ENCODE measurements at regions not wholly inside any gene's neighbourhood (a gene's known extent, or its start where the extent isn't known, plus 50 kb on each side); places are given as distances from the start of the nearest gene placed in this dataset.

DNA sequence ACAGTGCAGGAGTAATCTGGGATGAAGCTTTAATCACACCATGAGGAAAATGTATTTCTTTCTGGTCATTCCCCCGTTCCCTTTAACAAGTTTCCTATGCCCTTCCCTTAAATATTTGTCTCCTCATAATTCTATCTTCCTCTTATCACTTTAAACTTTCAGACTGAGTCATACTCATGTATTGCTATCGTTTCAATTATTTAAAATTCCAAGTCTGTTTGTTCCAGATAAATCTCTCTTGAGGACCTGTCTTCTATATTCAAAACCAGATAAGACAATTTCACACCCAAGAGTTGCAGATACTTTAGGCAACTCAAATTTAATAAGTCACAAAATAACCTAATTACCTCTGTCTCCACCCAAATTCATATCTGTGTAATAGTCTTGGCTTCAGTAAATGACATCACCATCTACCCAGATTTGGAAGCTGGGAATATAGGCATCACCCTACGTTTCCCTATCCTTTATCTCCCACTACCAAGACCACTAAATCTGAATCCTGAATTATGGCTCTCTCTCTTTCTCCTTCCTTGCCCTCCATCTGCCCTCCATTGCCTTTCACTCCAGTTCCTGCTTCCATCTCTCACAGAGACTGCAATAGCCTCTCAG lies 220.1 kb downstream of the PYDC2 start:
- POLR2A ChIA-PET = no interaction called here
- BruUV-seq (replicated peaks) = no TSS peak
- H3K9me3 Mint-ChIP-seq (ENCODE audit: unreplicated experiment) = peaks cover 9% of the 10 kb centered on the region
- DNase-seq = no peak
- peaks cover 14% of the 10 kb centered on the region for H3K4me1 Mint-ChIP-seq (ENCODE audit: low read depth, unreplicated experiment)
- no peaks in the 10 kb centered on the region for H3K36me3 ChIP-seq (ENCODE audit: control insufficient read depth, insufficient read depth, low read length)
- no peak overlapping the region for H3K4me3 Mint-ChIP-seq (ENCODE audit: unreplicated experiment)
- intact Hi-C loops (cut with micrococcal nuclease; ENCODE audit: unreplicated experiment) = no loop called here
- no peaks in the 10 kb centered on the region for H3K27me3 ChIP-seq (replicated peaks; ENCODE audit: control insufficient read depth, insufficient read depth, low read length)
- no peak overlapping the region for H3K27ac Mint-ChIP-seq (ENCODE audit: unreplicated experiment)
- CTCF ChIA-PET = no interaction called here
- H3K4me3 ChIP-seq (ENCODE audit: low read depth, low read length) = no peak overlapping the region
- peaks cover 11% of the 10 kb centered on the region; the same call in 1 of the 2 replicates for H3K4me1 ChIP-seq
- no peaks in the 10 kb centered on the region for H3K36me3 Mint-ChIP-seq (ENCODE audit: insufficient read depth, unreplicated experiment)
- peaks cover 3% of the 10 kb centered on the region; the same call in 1 of the 2 replicates for H3K9me3 ChIP-seq
- no peaks in the 10 kb centered on the region for H3K27me3 Mint-ChIP-seq (ENCODE audit: insufficient read depth, unreplicated experiment)
- TF ChIP-seq, protein P1, sequence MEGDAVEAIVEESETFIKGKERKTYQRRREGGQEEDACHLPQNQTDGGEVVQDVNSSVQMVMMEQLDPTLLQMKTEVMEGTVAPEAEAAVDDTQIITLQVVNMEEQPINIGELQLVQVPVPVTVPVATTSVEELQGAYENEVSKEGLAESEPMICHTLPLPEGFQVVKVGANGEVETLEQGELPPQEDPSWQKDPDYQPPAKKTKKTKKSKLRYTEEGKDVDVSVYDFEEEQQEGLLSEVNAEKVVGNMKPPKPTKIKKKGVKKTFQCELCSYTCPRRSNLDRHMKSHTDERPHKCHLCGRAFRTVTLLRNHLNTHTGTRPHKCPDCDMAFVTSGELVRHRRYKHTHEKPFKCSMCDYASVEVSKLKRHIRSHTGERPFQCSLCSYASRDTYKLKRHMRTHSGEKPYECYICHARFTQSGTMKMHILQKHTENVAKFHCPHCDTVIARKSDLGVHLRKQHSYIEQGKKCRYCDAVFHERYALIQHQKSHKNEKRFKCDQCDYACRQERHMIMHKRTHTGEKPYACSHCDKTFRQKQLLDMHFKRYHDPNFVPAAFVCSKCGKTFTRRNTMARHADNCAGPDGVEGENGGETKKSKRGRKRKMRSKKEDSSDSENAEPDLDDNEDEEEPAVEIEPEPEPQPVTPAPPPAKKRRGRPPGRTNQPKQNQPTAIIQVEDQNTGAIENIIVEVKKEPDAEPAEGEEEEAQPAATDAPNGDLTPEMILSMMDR (IDR thresholded peaks at IDR 0.05; ENCODE audit: insufficient read depth in 1 of 2, low read depth in 1 of 2, low read length in 1 of 2, severe bottlenecking in 1 of 2, unreplicated experiment in 1 of 2) = no peak

DNA sequence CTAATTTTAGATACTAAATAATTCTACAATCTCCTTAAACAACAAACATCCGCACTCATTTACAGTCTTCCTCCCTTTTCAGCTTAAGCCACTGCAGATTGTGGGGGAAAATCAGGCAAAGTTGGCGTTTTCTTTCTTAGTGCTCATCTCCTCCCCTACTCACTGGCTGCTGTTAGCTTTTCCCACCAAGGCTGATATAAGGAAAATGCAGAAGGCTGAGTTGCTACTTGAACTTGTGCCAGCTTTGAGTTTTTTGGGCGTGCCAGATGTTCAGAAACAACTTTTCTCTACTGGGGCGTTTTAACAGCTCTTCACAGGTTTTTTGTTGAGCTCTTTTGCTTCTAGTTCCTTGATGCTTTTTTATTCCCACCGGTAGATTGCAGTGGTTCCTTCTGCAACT lies 222.0 kb downstream of the PYDC2 start:
- DNase-seq = no peak
- POLR2A ChIA-PET = no interaction called here
- Histone ChIP-seq H3K9me3 (peaks cover 3% of the 10 kb centered on the region; the same call in 1 of the 2 replicates), H3K4me1 (peaks cover 11% of the 10 kb centered on the region), H3K4me3 (ENCODE audit: low read depth, low read length) (no peak overlapping the region), H3K36me3 (ENCODE audit: control insufficient read depth, insufficient read depth, low read length) (no peaks in the 10 kb centered on the region), H3K27me3 (replicated peaks; ENCODE audit: control insufficient read depth, insufficient read depth, low read length) (no peaks in the 10 kb centered on the region)
- Mint-ChIP-seq H3K9me3 (ENCODE audit: unreplicated experiment) (peaks cover 9% of the 10 kb centered on the region), H3K36me3 (ENCODE audit: insufficient read depth, unreplicated experiment) (no peaks in the 10 kb centered on the region), H3K4me3 (ENCODE audit: unreplicated experiment) (no peak overlapping the region), H3K27me3 (ENCODE audit: insufficient read depth, unreplicated experiment) (no peaks in the 10 kb centered on the region), H3K27ac (ENCODE audit: unreplicated experiment) (no peak overlapping the region), H3K4me1 (ENCODE audit: low read depth, unreplicated experiment) (peaks cover 20% of the 10 kb centered on the region)
- CTCF ChIA-PET = no interaction called here
- no TSS peak for BruUV-seq (replicated peaks)
- TF ChIP-seq, protein P1 (IDR thresholded peaks at IDR 0.05; ENCODE audit: insufficient read depth in 1 of 2, low read depth in 1 of 2, low read length in 1 of 2, severe bottlenecking in 1 of 2, unreplicated experiment in 1 of 2) = no peak
- intact Hi-C loops (cut with micrococcal nuclease; ENCODE audit: unreplicated experiment) = no loop called here

GRCh38 chr3:191686626-191687025 lies 225.7 kb downstream of the PYDC2 start:
- Mint-ChIP-seq H3K27me3 (ENCODE audit: insufficient read depth, unreplicated experiment) (no peaks in the 10 kb centered on the region), H3K4me3 (ENCODE audit: unreplicated experiment) (no peak overlapping the region), H3K4me1 (ENCODE audit: low read depth, unreplicated experiment) (peaks cover 27% of the 10 kb centered on the region), H3K9me3 (ENCODE audit: unreplicated experiment) (peaks cover 9% of the 10 kb centered on the region), H3K36me3 (ENCODE audit: insufficient read depth, unreplicated experiment) (no peaks in the 10 kb centered on the region), H3K27ac (ENCODE audit: unreplicated experiment) (no peak overlapping the region)
- Histone ChIP-seq H3K4me3 (ENCODE audit: low read depth, low read length) (no peak overlapping the region), H3K4me1 (peaks cover 13% of the 10 kb centered on the region), H3K27me3 (replicated peaks; ENCODE audit: control insufficient read depth, insufficient read depth, low read length) (no peaks in the 10 kb centered on the region), H3K36me3 (ENCODE audit: control insufficient read depth, insufficient read depth, low read length) (no peaks in the 10 kb centered on the region), H3K9me3 (0 out of 2 replicates have a peak, but pooled peaks cover 3% of the 10 kb centered on the region)
- ChIA-PET CTCF (no interaction called here), POLR2A (no interaction called here)
- no TSS peak for BruUV-seq (replicated peaks)
- DNase-seq = no peak
- intact Hi-C loops (cut with micrococcal nuclease; ENCODE audit: unreplicated experiment) = no loop called here
- TF ChIP-seq, protein P1 (IDR thresholded peaks at IDR 0.05; ENCODE audit: insufficient read depth in 1 of 2, low read depth in 1 of 2, low read length in 1 of 2, severe bottlenecking in 1 of 2, unreplicated experiment in 1 of 2) = no peak
